Stimulated activated CD4-positive, alpha-beta T cell treated with anti-CD3 and anti-CD28 coated beads, Interleukin-1b, Interleukin-23, amount 100 ng/mL, for 48 hours (primary cell): ENCODE measurements at regions not wholly inside any gene's neighbourhood (a gene's known extent, or its start where the extent isn't known, plus 50 kb on each side); places are given as distances from the start of the nearest gene placed in this dataset.
"Not testable (repeated sequence)": the region's sequence is repeated elsewhere in the genome, so short reads cannot be mapped to it uniquely, and the experiment has no call there.

Source experiments
- DNase-seq: peaks from one replicate; pipeline ENCODE4 v3.0.0-alpha.2; 2020

DNA sequence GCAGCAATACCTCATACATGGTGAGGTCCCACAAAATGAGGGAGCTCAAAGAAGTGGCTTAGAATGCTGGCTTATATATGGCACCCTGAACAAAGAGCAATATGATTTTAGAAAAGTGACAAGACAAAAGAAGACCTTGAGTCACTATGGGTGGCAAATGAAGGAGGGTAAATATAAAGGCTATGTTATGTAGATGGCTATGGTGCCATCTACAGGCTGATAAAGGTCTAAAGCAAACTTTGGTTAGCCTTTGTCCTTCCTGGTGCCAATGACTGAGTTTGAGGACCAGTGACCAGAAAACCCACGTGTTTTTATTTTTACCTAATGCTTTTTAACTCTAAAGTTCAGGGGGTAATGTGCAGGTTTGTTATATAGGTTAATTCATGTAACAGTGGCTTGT lies 151.8 kb downstream of the CCNG2 start:
- DNase-seq, result no peak

DNA sequence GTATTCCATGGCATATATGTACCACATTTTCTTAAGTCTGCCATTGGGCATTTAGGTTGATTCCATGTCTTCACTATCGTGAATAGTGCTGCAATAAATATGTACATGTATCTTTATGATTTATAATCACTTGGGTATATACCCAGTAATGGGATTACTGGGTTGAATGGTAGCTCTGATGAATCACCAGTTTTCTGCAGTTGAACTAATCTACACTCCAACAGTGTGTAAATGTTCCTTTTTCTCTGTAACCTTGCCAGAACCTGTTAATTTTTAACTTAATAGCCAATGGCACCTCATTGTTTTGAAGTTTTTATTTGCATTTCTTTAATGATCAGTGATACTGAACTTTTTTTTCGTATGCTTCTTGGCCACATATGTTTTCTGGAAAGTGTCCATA lies 152.5 kb downstream of the CCNG2 start:
- no peak for DNase-seq

GRCh38 chr4:77310931-77311330 lies 153.9 kb downstream of the CCNG2 start:
- no peak for DNase-seq

- no peak for DNase-seq
Observed at GRCh38 chr4:77314697-77315096, 157.7 kb downstream of the CCNG2 start.

- DNase-seq, result no peak
Observed at GRCh38 chr4:77327151-77327550, 170.1 kb downstream of the CCNG2 start.

DNA sequence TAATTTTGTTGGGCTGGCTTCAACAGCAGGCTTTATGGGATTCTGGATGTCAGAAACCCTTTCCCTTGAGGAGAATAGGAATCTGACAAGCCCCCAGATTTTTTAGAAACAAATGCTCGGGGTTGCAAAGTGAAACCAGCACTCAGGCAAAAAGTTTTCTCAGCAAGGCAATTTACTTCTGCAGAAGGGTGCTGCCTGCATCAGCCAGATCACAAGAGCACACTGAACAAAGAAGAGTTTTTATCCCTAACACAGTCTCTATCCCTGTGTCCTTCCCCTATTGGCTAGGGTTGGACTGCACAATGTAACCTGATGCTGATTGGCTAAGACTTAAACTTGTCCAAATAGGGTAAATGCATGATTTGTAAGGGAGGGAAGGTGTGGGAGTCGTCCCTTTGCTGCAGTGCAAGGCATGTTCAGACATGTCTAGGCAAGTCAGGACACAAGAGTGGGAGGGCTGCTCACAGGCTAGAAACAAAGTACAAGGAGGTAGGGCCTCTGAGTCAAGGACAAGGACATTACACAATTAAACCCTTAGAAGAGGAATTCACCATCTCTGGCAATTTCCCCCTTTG lies 175.8 kb downstream of the CCNG2 start:
- DNase-seq, result no peak

DNA sequence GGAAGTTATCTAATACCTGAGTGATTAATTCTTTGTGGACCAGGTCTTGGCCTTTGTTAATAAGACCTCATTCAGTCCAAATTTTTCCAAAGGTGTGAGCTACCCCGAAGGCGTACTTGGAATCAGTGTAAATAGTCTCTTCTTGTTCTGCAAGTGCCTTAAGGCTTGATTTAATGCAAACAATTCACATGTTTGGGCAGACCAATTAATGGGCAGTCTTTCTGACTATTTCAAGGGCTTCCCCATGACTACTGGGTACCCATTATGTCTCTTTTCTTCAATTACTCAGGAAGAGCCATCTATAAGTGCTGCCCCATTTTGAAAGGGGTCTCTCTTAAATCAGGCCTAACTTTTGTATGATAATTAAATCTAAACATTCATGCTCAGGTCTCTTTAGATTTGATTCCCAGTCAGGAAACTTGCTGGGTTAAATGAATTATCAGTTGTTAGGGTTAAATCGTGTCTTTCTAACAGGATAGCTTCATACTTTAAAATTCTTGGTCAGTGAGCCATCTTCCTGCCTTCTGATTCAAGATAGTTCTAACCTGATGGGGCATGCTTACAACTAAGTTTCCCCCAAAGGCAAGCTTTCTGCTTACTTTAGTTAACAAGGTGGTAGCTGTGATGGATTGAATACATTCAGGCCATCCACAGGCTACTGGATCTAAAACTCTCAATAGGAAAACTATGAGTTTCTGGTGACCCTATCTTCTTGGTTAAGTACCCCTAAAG lies 179.6 kb downstream of the CCNG2 start:
- no peak for DNase-seq

GRCh38 chr4:77342170-77342810 lies 185.3 kb downstream of the CCNG2 start:
- DNase-seq, result no peak

- DNase-seq, result no peak
Observed at GRCh38 chr4:77344001-77344400, 187.0 kb downstream of the CCNG2 start.

- DNase-seq, result no peak
Observed at GRCh38 chr4:77344784-77345183, 187.8 kb downstream of the CCNG2 start.

DNA sequence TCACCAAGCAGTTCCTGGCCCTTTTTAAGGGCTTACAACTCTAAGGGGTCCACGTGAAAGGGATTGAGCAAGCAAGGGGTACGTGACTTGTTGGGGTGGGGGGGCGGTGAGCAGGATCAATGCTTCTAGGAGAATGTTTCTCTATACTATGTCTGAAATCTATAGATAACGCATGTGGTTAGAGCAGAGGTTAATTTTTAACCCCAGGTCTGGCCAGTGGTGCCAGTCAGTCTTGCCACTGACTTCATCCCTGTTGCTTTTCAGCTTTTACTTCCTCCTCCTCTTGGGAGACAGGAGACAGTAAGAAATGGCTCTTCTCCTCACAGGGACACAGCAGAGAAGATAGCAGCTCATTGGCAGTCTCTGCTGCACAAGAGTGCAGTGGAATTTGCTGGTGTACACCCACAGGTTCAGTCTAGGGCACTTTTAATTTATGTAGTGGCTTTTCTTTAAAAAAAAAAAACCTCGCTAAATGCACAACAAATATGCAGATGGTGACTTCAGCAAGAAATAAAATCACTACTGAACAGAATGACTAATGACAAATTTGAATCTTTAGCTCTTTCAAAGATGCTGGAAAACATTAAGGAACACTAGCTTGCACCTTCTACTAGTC lies 190.5 kb downstream of the CCNG2 start:
- DNase-seq, result no peak

DNA sequence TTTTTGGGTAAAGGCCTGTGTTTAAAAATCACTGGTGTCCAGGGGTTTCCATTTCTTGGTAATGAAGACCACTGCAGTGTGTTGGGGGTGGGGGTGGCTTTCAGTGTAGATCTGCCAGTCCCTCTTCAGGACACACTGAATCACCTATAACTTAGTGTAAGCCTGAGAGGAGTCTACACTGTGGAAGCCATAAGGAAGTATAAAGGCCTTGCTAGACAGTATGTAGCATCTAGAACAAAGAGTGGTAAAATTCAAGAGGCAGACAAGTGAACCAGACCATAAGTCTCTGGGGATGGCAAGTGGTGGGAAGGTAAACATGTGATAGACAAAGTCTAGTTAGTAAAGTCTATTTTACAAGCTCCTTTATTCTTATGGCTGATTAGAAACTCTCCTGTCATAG lies 191.8 kb downstream of the CCNG2 start:
- DNase-seq, result no peak

DNA sequence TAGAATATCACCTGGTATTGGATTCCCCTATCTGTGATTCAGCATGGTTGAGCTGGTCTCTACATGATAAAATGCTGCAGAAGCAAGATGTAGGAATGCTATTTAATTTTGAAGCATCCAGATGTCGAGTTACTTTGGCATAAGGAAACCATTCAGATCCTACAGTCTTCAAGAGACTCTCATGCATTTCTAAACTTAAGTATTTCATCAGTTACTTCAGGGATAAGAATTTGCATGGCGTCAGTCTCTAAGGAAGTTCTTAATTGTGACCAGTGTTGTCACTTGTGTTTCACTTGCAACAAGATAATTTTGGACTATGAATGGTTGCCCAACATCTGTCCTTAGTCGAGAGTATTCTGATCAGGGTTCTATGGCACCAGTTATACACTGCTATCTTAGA lies 192.4 kb downstream of the CCNG2 start:
- no peak for DNase-seq

- DNase-seq, result no peak
Observed at GRCh38 chr4:77349796-77350195, 192.8 kb downstream of the CCNG2 start.

DNA sequence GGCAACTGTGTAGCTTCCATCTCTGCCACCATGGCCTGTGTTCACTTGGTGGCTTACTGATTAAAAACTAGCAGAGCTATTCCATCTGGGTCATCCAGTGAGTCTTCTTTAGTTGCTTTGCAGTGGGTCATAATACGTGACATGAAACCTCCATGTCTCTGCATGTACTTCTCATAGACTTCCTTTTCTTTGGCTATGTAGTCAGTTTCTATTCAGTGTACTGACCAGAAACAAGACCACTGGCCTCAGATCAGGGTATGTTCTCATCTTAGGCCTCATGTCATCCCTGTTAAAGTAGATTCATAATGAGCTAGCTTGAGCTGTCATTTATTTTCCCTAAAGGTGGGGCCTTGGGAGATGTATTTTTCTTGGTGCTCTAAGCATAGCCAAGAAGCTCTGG lies 195.2 kb downstream of the CCNG2 start:
- no peak for DNase-seq

- not testable (repeated sequence) for DNase-seq
Observed at GRCh38 chr4:77353724-77354315, 196.8 kb downstream of the CCNG2 start.

DNA sequence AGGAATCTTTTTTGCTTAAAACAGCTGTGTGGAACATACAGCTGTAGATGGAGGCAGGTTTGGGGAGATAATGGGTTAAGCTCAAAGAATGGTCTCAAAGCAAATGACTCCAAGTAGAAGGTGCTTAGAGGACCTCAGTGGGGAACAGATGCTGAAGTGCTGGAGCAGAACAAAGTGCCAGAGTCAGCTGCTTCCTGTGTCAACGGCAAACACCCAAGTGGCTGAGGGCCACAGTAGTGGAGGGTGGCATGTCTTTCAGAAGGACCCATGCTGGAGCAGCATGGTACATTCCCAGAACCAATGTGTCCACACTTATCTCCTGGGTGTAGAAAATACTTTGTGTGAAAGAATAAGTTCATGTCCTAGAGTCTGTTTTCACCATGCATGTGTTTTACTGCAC lies 197.5 kb downstream of the CCNG2 start:
- no peak for DNase-seq

DNA sequence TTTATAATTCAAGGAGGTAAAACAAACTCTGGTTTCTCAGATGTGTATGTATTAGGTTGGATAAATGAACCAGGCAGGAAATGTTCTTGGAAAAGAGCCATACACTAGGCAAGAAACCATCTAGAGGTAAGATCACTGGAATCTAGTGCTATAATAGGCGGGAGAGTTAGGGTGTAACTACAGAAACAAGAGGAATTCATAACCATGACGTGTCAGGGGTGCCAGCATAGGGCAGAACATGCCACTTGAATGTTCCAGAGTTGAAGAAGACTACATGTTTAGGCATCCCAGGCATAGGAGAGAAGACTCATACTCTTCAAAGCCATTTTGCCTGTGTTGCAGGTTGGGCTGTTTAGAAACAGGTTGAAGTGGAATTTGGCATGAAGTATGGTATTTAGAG lies 198.7 kb downstream of the CCNG2 start:
- DNase-seq, result no peak

- DNase-seq, result no peak
Observed at GRCh38 chr4:77358315-77358928, 201.4 kb downstream of the CCNG2 start.

DNA sequence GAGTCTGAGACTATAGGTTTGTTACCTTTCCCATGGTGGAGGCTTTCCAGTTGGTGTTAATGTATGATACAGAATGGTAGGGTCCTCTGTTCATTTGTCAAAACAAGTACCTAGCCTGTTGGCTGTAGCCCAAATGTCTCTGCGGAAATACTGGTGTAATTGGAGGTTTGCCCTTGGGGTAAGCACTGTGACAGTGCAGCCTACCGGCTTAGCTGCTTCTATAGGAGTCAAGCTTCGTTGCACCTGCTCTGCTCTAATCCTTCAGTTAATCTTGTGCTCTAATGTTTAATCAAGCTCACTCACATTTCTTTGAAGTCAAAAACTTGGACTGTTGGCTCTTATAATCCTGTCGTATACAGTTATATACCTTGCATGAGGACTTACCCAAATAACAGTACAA lies 203.4 kb downstream of the CCNG2 start:
- no peak for DNase-seq

GRCh38 chr4:77366876-77367275 lies 209.9 kb downstream of the CCNG2 start:
- not testable (repeated sequence) for DNase-seq

DNA sequence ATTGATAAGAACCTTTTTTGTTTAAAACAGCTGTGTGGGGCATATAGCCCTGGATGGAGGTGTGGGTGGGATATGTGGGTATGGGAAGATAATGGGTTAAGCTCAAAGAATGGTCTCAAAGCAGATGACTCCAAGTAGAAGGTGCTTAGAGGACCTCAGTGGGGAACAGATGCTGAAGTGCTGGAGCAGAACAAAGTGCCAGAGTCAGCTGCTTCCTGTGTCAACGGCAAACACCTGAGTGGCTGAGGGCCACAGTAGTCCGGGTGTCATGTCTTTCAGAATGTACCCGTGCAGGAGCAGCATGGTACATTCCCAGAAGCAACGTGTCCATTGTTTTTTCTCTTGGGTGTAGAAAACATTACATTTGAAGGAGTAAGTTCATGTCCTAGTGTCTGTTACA lies 210.6 kb downstream of the CCNG2 start:
- DNase-seq, result no peak

DNA sequence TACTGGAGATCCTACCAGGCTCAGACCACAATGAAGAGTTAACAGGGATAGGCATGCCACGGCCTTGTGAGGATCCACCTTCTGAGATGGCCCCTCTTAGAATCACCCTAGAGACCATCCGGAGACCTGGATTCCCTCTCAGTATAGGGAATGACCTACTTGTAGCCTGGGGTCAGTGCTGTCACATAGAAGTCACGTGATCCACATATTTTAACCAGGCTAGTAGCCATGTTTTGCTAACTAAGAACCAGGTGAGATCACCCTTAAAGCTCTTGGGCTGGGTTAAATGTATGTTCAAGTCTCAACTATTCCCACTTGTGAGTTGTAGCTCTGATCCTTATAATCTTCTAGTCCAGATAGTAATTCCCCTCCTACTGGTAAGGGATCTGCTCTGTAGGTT lies 215.4 kb downstream of the CCNG2 start:
- DNase-seq, result no peak
